ENCODE measurements at regions not wholly inside any gene's neighbourhood (a gene's known extent, or its start where the extent isn't known, plus 50 kb on each side); places are given as distances from the start of the nearest gene placed in this dataset.
"Not testable (repeated sequence)": the region's sequence is repeated elsewhere in the genome, so short reads cannot be mapped to it uniquely, and the experiment has no call there.

DNA sequence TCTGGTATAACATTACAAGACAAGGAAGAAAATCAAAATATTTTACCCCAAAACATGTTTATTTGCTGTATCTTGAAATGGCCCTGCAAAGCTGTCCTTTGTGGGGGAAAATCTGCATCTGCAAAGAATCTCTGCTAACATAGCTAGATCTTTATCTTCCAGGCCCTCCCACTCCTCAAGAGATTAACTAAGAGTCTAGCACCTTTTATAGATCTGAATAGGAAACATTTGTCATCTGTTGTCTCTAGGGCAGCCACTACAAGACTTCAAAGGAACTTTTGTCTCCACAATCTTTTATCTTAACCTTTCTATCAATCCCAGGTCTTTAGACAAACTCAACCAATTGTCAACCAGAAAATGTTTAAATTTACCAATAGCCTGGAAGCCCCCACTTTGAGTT is 427.6 kb upstream of the ID2 start:
- H3K27me3 Mint-ChIP-seq (ENCODE audit: low read depth); H3K4me3 Mint-ChIP-seq; CTCF ChIA-PET; intact Hi-C loops (cut with micrococcal nuclease); H3K27ac Mint-ChIP-seq; H3K36me3 Mint-ChIP-seq (ENCODE audit: low read depth); H3K9me3 Mint-ChIP-seq; H3K4me1 Mint-ChIP-seq (ENCODE audit: low read depth); DNase-seq: not testable (repeated sequence)

DNA sequence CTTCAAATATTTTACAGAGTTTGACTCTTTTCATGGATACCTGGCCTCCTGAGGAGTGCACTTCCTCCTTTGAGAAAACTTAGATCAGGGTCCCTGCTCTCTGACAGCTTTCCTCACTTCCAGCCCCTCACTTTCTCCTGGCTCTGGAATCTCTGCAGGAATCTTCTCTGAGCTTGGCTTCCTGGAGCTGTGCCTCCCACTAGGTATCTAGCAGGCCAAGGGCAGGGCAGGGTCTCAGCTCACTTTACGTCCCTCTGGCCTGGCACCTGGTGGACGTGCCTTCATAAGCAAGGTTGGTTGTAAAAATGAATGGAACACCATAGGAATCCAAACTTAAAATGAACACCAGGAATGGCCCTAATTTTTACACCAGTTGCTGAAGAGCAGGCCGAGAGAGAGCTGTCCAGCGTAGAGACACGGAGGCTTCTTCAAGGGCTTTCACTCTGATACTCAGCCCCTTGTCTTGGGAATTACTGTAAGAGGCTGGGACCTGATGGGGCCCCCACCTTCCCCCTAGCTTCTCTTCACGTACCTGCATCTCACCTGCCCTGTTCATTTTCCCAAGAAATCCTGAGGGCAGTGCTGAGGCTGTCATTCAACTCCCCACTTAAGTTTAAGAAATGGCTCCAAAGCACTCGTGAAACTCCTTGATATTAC is 426.9 kb upstream of the ID2 start:
- DNase-seq = no peak
- Mint-ChIP-seq H3K36me3 (ENCODE audit: low read depth) (no peaks in the 10 kb centered on the region), H3K27me3 (ENCODE audit: low read depth) (peaks cover 2% of the 10 kb centered on the region), H3K27ac (no peak overlapping the region), H3K4me3 (no peak overlapping the region), H3K4me1 (ENCODE audit: low read depth) (peaks cover 7% of the 10 kb centered on the region), H3K9me3 (peaks cover 3% of the 10 kb centered on the region)
- CTCF ChIA-PET = no interaction called here
- intact Hi-C loops (cut with micrococcal nuclease) = no loop called here

DNA sequence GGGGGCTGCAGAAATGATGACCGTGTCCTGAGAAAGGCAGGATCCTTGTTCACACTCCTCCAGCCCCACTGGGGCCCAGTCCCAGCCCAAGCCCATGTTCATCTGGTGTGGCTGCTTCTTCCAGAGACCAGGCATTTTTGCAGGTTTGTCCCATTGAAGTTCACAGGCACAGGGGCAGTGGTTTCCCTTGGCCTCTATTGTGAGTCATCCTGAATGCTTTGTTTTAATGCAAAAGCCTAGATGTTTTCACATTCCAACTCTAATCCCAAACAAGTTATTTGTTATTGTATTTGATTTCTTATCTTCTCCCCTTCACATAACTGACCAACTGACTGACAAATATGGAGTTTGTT is 426.4 kb upstream of the ID2 start:
- Mint-ChIP-seq H3K9me3 (peaks cover 1% of the 10 kb centered on the region), H3K4me3 (no peak overlapping the region), H3K27me3 (ENCODE audit: low read depth) (peaks cover under 1% of the 10 kb centered on the region), H3K27ac (no peak overlapping the region), H3K4me1 (ENCODE audit: low read depth) (peaks cover 7% of the 10 kb centered on the region), H3K36me3 (ENCODE audit: low read depth) (no peaks in the 10 kb centered on the region)
- CTCF ChIA-PET = no interaction called here
- no peak for DNase-seq
- intact Hi-C loops (cut with micrococcal nuclease) = no loop called here

DNA sequence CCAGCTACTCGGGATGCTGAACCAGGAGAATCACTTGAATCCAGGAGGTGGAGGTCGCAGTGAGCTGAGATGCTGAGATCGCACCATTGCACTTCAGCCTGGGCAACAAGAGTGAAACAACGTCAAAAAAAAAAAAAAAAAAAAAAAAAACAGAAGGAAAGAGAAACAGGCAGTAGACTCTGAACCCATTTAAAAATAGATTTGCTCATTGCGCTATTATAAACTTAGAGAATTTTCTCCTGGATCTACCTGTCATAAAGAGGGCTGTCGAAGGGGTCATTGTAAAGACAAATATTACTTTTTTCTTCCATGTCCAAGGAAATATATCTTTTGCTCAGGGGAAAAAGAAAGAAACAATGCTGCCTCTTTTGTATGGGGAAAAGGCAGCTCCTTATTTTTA is 425.0 kb upstream of the ID2 start:
- H3K36me3 Mint-ChIP-seq (ENCODE audit: low read depth) = no peaks in the 10 kb centered on the region
- H3K4me3 Mint-ChIP-seq = no peak overlapping the region
- intact Hi-C loops (cut with micrococcal nuclease) = no loop called here

DNA sequence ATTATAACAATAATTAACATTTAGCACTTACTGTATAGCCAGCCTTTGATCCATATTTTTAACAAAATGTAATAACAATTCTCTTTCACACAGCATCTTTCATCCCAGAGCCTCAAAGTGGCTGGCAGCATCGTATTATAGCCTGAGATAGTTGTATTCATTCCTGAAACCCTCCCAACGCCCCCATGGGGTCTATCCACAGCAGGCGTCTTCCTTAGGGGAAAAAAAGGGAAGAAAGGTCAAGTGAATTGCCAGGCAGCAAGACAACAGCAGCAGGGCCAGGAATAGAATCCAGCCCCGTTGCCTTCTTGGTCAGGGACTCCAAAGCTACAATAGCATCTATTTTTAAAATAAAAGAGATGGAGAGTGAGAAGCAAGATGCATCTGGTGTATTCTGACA is 424.4 kb upstream of the ID2 start:
- intact Hi-C loops (cut with micrococcal nuclease) = no loop called here
- CTCF ChIA-PET = no interaction called here
- peaks cover 7% of the 10 kb centered on the region for H3K4me1 Mint-ChIP-seq (ENCODE audit: low read depth)
- H3K36me3 Mint-ChIP-seq (ENCODE audit: low read depth) = no peaks in the 10 kb centered on the region
- no peaks in the 10 kb centered on the region for H3K9me3 Mint-ChIP-seq
- DNase-seq = no peak
- no peak overlapping the region for H3K4me3 Mint-ChIP-seq
- no peaks in the 10 kb centered on the region for H3K27me3 Mint-ChIP-seq (ENCODE audit: low read depth)
- H3K27ac Mint-ChIP-seq = no peak overlapping the region

More for the DNA sequence above, 425.0 kb upstream of the ID2 start:
- H3K9me3 Mint-ChIP-seq = no peaks in the 10 kb centered on the region
- no peaks in the 10 kb centered on the region for H3K27me3 Mint-ChIP-seq (ENCODE audit: low read depth)
- DNase-seq = no peak
- peaks cover 7% of the 10 kb centered on the region for H3K4me1 Mint-ChIP-seq (ENCODE audit: low read depth)
- CTCF ChIA-PET = no interaction called here
- no peak overlapping the region for H3K27ac Mint-ChIP-seq

DNA sequence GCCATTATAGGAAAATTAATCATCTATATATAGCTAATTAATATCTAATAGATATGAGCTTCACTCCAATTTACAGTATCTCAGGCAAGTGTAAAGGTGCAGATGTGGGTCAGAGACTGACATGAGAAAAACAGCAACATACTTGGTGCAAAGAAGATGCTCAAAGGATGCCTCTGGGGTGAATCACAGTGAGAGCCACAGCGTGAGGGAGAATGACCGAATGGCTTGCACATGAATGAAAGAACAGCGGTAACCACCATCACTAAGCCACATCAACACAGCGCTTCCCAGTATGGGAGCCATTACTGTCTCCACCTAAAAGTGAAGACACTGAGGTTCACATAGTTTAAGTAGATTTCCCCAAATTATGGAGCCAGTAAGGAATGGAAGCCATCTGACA is 423.4 kb upstream of the ID2 start:
- Mint-ChIP-seq H3K27me3 (ENCODE audit: low read depth) (no peaks in the 10 kb centered on the region), H3K4me1 (ENCODE audit: low read depth) (peaks cover 7% of the 10 kb centered on the region), H3K4me3 (no peak overlapping the region), H3K36me3 (ENCODE audit: low read depth) (no peaks in the 10 kb centered on the region), H3K27ac (no peak overlapping the region), H3K9me3 (no peaks in the 10 kb centered on the region)
- intact Hi-C loops (cut with micrococcal nuclease) = no loop called here
- no peak for DNase-seq
- CTCF ChIA-PET = no interaction called here

DNA sequence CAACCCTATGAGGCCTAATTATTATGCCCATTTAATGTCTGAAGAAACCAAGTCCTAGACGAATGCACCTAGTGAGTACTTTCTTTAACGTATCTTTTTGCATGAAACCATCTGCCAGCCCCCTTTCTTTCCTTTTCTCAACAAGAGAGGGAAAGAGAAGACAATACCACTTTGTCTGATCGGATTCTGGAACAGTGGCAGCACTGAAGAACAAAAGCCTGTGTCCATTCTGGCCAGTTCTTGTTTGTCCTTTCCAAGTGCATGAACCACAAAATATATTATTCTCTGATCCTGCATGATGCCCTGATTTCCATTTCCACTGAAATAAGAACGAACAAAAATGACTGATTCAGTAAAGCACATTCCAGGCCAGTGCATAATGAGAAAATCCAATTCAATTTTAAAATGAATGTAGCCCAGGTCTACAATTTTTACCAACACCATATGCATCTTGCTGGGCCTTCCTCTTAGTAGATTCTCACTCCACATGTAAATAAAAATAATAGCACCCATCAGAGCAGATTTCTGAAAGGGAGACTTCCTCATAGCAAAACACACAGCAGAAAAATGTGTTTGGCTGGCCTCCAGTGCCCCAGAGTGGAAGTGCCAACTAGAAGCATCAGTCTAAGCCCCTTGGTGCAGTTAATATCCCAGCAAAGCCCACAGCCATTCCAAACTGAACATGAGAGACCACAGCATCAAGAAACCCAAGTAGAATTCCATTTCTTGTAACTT is 422.6 kb upstream of the ID2 start:
- Mint-ChIP-seq H3K27me3 (ENCODE audit: low read depth) (no peaks in the 10 kb centered on the region), H3K4me3 (no peak overlapping the region), H3K4me1 (ENCODE audit: low read depth) (peaks cover 2% of the 10 kb centered on the region), H3K27ac (no peak overlapping the region), H3K9me3 (no peaks in the 10 kb centered on the region), H3K36me3 (ENCODE audit: low read depth) (no peaks in the 10 kb centered on the region)
- DNase-seq = no peak
- intact Hi-C loops (cut with micrococcal nuclease) = no loop called here
- CTCF ChIA-PET = no interaction called here

DNA sequence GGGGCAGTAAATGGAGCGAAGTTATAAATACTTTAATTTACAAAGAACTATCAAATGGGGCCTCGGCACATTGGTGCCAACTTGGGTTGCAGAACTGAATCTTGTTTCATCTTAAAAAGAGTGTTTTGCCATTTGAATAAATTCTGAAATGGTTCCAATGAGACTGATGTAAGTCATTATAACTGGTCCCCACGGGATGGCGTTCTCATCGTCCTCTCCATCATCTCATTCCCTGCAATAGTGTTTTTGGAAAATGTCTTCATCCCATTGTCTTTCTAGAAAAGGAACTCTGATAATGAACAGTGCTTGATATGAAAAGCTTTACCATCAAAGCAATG is 422.0 kb upstream of the ID2 start:
- Mint-ChIP-seq H3K4me1 (ENCODE audit: low read depth) (no peaks in the 10 kb centered on the region), H3K27me3 (ENCODE audit: low read depth) (no peaks in the 10 kb centered on the region), H3K4me3 (no peak overlapping the region), H3K9me3 (no peaks in the 10 kb centered on the region), H3K36me3 (ENCODE audit: low read depth) (no peaks in the 10 kb centered on the region), H3K27ac (no peak overlapping the region)
- intact Hi-C loops (cut with micrococcal nuclease) = no loop called here
- no peak for DNase-seq
- CTCF ChIA-PET = no interaction called here

DNA sequence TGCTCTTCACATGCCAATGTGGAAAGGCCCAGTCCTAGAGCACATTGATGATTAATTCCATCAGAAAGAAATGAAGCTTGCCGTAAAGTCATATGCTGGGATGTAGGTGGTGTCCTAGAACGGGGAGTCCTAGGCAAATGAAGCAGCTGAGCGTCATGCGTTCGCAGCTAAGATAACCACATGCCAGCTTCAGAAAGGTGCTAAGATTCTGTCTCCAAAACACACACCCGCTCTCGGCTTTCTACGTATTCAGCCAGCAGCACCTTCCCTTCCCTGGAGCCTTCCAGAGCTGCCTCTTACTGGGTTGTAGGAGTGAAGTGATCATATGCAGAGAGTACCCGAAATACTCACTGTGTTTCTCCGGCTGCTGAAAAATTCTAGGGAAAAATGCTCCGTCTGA is 421.6 kb upstream of the ID2 start:
- DNase-seq = no peak
- H3K9me3 Mint-ChIP-seq = no peaks in the 10 kb centered on the region
- CTCF ChIA-PET = no interaction called here
- H3K27me3 Mint-ChIP-seq (ENCODE audit: low read depth) = no peaks in the 10 kb centered on the region
- H3K4me3 Mint-ChIP-seq = no peak overlapping the region
- no peaks in the 10 kb centered on the region for H3K4me1 Mint-ChIP-seq (ENCODE audit: low read depth)
- no peak overlapping the region for H3K27ac Mint-ChIP-seq
- no peaks in the 10 kb centered on the region for H3K36me3 Mint-ChIP-seq (ENCODE audit: low read depth)
- intact Hi-C loops (cut with micrococcal nuclease) = no loop called here

DNA sequence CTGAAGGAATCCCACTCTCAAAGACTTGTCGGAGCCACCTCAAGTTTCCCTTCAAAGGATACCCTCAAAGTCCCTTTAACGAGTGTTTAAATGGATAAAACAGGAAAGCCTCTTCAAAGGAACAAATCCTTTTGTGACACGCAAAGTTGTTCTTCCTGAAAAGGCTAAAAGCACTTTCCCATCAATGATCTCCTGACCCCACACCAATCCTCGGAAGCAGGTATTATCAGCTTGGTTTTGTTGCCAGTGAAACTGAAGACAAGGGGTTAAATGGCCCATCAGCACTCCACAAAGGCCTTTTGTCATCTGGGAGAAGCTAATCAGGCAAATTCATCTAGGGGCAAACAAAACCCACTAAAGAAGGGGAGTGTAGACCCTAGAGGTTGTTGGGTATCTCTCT is 418.0 kb upstream of the ID2 start:
- no peaks in the 10 kb centered on the region for H3K27me3 Mint-ChIP-seq (ENCODE audit: low read depth)
- intact Hi-C loops (cut with micrococcal nuclease) = no loop called here
- no peak for DNase-seq
- CTCF ChIA-PET = no interaction called here
- no peaks in the 10 kb centered on the region for H3K9me3 Mint-ChIP-seq
- H3K36me3 Mint-ChIP-seq (ENCODE audit: low read depth) = no peaks in the 10 kb centered on the region
- H3K4me1 Mint-ChIP-seq (ENCODE audit: low read depth) = no peaks in the 10 kb centered on the region
- H3K4me3 Mint-ChIP-seq = no peak overlapping the region
- no peak overlapping the region for H3K27ac Mint-ChIP-seq

DNA sequence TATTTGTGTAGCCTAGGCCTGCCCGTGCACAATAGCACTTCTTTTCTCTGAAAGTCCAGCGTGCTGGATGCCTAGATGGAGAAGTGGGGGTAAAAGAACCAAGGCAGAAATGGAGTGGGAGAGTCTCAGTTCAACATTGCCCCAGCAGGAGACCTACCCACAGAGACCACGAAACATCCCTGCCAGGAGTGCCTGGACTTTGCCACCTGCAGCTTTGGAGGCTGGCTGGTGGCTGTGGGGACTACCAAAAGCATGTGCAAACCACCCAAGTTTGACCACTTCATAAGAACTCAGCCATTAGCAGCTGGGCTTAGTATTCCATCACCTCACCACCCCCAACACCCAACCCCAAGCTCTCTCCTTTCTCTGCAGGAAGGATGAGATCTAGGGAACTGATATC is 416.9 kb upstream of the ID2 start:
- Mint-ChIP-seq H3K4me1 (ENCODE audit: low read depth) (no peaks in the 10 kb centered on the region), H3K4me3 (no peak overlapping the region), H3K36me3 (ENCODE audit: low read depth) (no peaks in the 10 kb centered on the region), H3K9me3 (no peaks in the 10 kb centered on the region), H3K27me3 (ENCODE audit: low read depth) (no peaks in the 10 kb centered on the region), H3K27ac (no peak overlapping the region)
- CTCF ChIA-PET = interaction anchor here (0.6 kb wide), 1 partner anchor 416 kb away, joined by 3 read pairs; no protein-coding TSS in a partner anchor
- intact Hi-C loops (cut with micrococcal nuclease) = no loop called here
- DNase-seq = no peak

DNA sequence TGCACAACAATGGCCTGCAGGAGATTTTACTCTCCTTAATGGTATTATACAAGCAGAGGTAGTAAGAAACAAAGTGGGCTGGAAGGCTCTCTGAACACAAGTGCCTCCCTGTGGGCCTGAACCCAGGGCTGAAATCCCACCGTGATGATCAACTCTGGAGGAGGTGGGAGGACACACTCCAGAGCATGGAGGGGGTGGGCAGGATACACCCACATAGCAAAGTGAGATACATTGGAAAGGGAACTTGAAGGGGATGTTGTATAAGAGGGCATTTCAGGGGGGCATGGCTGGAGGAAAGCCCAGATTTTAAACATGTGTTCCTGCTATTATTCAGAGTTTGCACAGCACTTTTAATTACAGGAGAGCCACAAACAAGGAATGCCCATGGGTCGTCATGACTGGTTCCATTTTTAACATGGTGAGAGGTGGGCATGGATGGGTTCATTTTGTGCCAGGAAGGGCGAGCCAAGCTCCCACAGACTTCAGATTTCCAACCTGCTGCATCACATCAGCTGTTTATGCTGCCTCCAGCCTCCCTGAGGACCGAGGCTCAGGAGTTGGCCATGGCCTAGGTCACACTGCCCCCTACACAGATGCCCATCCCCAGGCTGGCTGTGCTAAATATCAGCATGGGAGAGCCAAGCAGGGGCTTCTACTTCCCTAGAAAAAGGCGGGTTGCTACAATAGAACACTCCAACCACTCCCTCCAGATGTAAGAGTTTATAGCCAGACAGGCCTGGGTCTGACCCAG is 416.2 kb upstream of the ID2 start:
- H3K27me3 Mint-ChIP-seq (ENCODE audit: low read depth) = no peaks in the 10 kb centered on the region
- CTCF ChIA-PET = no interaction called here
- no peak overlapping the region for H3K27ac Mint-ChIP-seq

DNA sequence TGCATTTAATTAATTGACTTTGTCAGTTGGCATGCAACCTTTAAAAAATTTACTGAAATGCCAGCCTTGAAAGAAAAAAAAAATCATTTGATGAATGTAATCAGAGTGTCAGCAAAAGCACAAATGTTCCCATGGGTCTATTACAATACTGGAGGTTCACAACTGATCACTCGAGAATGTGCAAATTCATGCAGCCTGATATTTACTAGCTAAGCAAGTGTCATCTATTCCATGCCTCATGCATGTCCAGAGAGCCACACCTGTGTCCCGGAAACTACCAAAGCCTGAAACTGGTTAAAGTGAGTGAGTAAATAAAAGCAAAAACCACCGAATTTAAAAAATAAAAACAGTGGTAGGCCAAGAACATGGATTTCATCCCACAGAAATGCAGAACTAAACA is 415.3 kb upstream of the ID2 start:
- Mint-ChIP-seq H3K9me3 (no peaks in the 10 kb centered on the region), H3K4me1 (ENCODE audit: low read depth) (no peaks in the 10 kb centered on the region), H3K36me3 (ENCODE audit: low read depth) (no peaks in the 10 kb centered on the region), H3K27ac (no peak overlapping the region), H3K4me3 (no peak overlapping the region), H3K27me3 (ENCODE audit: low read depth) (no peaks in the 10 kb centered on the region)
- CTCF ChIA-PET = no interaction called here
- intact Hi-C loops (cut with micrococcal nuclease) = no loop called here
- no peak for DNase-seq

More for the DNA sequence above, 416.2 kb upstream of the ID2 start:
- intact Hi-C loops (cut with micrococcal nuclease) = no loop called here
- Mint-ChIP-seq H3K4me3 (no peak overlapping the region), H3K4me1 (ENCODE audit: low read depth) (no peaks in the 10 kb centered on the region), H3K36me3 (ENCODE audit: low read depth) (no peaks in the 10 kb centered on the region), H3K9me3 (no peaks in the 10 kb centered on the region)
- DNase-seq = no peak

All from activated naive CD4-positive, alpha-beta T cell treated with anti-CD3 and anti-CD28 coated beads for 36 hours (primary cell).